GM12873 (cell line): ENCODE measurements at regions not wholly inside any gene's neighbourhood (a gene's known extent, or its start where the extent isn't known, plus 50 kb on each side); places are given as distances from the start of the nearest gene placed in this dataset.

Source experiments
- CTCF ChIP-seq: IDR thresholded peaks from 2 replicates; pipeline ENCODE4 v1.5.1; 2012; ENCODE audit warnings: low read depth, mild to moderate bottlenecking, moderate library complexity, low read length, control low read depth; ENCODE audit not compliant: insufficient read depth; ENCODE audit errors: missing control alignments

GRCh38 chr12:92547420-92547819, 155.4 kb upstream of the PLEKHG7 start:
- no peak for TF ChIP-seq CTCF

DNA sequence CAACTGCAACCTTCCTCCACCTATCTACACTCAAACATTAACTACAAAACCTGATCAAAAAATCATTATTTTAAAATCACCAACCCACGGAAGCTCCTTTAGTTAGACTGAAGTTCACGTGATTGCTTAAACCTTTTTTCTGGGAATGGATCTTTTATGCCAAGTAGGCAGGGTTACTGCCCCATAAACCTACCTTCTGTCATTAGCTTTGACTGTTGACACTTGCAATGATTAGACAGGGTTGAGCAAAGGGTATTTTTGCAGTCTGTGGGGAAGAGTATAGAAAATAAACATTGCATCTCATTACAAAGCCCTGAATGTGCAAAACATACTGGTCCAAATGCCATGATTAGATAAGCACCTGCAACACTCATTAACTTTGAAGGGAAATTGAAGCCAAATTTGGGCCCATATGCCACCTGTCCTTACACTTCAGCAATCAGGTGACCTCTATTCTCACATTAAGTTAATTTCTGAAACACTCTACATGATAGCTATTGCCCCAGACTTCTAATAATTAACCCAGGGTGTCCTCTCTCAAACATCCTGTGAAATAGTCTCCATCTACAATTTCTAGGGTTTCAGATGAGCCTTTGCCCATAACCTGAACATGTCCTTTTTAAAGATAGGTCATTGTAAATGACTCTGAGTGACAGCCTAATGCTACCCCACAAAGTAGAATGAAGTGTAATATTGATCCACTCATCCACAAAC, 156.0 kb upstream of the PLEKHG7 start:
- no peak for TF ChIP-seq CTCF

- TF ChIP-seq CTCF: no peak
Measured at GRCh38 chr12:92546259-92546634, 156.5 kb upstream of the PLEKHG7 start.

- no peak for TF ChIP-seq CTCF
Measured at GRCh38 chr12:92544322-92544721, 158.5 kb upstream of the PLEKHG7 start.

GRCh38 chr12:92543840-92544239, 158.9 kb upstream of the PLEKHG7 start:
- TF ChIP-seq CTCF: no peak

DNA sequence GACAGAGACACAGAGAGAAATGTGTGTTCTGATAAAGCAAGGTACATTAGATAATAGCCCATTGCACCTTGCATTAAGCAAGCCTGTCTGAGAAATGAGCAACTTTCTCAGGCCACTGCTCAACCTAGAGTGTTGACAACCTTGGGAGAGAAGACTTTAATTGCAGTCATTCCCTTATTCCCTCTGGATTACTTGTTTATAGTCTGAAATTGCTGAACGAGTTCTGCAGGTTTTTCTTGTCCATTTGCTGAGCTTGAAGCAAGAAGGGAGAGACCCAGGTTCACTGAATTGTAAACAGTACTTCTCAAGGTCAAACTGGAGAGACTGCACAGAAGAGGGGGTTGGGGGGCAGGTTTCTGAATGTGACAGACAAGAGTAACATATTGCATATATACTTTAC, 159.4 kb upstream of the PLEKHG7 start:
- no peak for TF ChIP-seq CTCF

GRCh38 chr12:92541731-92542130, 161.1 kb upstream of the PLEKHG7 start:
- no peak for TF ChIP-seq CTCF
